ENCODE measurements at regions not wholly inside any gene's neighbourhood (a gene's known extent, or its start where the extent isn't known, plus 50 kb on each side); places are given as distances from the start of the nearest gene placed in this dataset.
"Not testable (repeated sequence)": the region's sequence is repeated elsewhere in the genome, so short reads cannot be mapped to it uniquely, and the experiment has no call there.

DNA sequence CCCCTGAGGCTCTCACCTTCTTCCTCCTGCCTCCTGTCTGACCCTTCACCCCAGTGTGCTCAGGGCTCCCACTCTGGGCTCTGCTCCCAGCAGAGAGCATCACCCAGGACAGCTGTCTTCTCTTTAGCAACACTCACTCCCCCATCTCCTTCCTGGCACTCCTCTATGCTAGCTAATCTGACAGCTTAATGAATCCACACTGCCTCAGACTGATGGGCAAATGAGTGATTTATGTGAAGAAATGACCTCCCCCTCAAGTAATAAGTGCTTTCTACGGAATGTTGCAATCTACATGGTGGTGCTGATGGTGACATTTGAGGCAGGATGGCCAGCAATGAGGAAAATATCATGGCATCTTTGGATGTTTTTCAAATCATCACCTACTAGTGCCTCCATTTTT, 83.6 kb downstream of the LSM3 start:
- no CpG with 5 or more reads among the region's 1 CpG for WGBS, 2 experiments (ENCODE audit: insufficient coverage in 2 of 2)
- H3K4me3 ChIP-seq (ENCODE audit: extremely low read depth, insufficient read depth, low read length, poor library complexity, severe bottlenecking), result no peak overlapping the region
- H3K4me1 ChIP-seq (ENCODE audit: control insufficient read depth, insufficient read depth, low read length, poor library complexity, severe bottlenecking), result peaks cover 4% of the 10 kb centered on the region
- H3K36me3 ChIP-seq (ENCODE audit: control insufficient read depth, insufficient read depth, low read length), result no peaks in the 10 kb centered on the region
- no peaks in the 10 kb centered on the region for H3K9me3 ChIP-seq (ENCODE audit: control insufficient read depth, low read length)
- no peak overlapping the region for H3K27ac ChIP-seq (ENCODE audit: low read depth, low read length, severe bottlenecking)

DNA sequence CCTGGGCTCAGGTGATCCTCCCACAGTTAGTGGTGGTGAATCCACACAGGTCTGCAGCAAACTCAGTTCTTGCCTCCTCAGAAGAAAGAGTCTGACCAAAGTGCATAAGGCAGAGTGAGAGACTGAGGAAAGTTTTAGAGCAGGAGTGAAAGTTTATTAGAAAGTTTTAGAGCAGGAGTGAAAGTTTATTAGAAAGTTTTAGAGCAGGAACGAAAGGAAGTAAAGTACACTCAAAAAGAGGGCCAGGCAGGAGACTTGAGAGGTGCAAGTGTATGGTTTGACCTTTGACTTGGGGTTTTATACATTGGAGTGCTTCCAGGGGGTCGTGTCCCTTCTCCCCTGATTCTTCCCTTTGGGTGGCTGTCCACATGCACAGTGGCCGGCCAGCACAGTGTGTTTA, 84.2 kb downstream of the LSM3 start:
- H3K27ac ChIP-seq (ENCODE audit: low read depth, low read length, severe bottlenecking), result no peak overlapping the region
- 78 to 84% methylated on average over 2 to 3 of the region's 3 CpGs for WGBS, 2 experiments (ENCODE audit: insufficient coverage in 2 of 2)

DNA sequence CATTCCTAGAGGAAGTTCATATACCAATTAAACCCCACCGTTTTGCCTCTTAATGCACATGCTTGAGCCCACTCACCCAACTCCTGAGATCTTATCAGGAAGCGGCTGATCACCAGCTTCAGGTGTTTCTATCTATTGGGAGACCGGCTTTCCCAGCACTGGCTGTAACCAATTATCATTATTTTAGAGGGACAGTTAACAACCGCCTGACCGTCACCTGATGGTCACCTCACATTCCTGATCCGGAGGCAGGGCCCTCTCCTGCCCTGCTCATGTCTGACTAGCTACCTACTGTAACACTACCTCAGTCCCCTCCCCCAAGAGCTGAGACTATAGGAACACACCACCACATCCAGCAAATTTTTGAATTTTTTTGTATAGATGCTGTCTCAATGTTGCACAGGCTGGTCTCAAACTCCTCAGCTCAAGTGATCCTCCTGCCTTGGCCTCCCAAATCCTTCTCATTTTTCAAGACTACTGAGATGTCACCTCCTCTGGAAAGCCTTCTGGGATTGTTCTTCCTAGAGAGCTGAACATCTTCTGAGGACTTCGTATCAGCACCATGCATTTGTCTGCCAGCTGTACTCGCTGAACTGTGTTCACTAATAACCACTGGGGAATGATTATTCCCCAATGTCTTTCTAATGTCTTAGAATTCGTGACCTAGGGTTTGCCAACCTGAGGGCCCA, 84.8 kb downstream of the LSM3 start:
- H3K27ac ChIP-seq (ENCODE audit: low read depth, low read length, severe bottlenecking), result no peak overlapping the region
- H3K36me3 ChIP-seq (ENCODE audit: control insufficient read depth, insufficient read depth, low read length), result no peaks in the 10 kb centered on the region
- WGBS, 2 experiments (ENCODE audit: insufficient coverage in 2 of 2), result 95 to 96% methylated on average over 7 to 9 of the region's 9 CpGs

More for the DNA sequence above, 84.2 kb downstream of the LSM3 start:
- no peaks in the 10 kb centered on the region for H3K36me3 ChIP-seq (ENCODE audit: control insufficient read depth, insufficient read depth, low read length)
- no peak overlapping the region for H3K4me3 ChIP-seq (ENCODE audit: extremely low read depth, insufficient read depth, low read length, poor library complexity, severe bottlenecking)
- H3K4me1 ChIP-seq (ENCODE audit: control insufficient read depth, insufficient read depth, low read length, poor library complexity, severe bottlenecking), result peaks cover 4% of the 10 kb centered on the region
- H3K9me3 ChIP-seq (ENCODE audit: control insufficient read depth, low read length), result no peaks in the 10 kb centered on the region

DNA sequence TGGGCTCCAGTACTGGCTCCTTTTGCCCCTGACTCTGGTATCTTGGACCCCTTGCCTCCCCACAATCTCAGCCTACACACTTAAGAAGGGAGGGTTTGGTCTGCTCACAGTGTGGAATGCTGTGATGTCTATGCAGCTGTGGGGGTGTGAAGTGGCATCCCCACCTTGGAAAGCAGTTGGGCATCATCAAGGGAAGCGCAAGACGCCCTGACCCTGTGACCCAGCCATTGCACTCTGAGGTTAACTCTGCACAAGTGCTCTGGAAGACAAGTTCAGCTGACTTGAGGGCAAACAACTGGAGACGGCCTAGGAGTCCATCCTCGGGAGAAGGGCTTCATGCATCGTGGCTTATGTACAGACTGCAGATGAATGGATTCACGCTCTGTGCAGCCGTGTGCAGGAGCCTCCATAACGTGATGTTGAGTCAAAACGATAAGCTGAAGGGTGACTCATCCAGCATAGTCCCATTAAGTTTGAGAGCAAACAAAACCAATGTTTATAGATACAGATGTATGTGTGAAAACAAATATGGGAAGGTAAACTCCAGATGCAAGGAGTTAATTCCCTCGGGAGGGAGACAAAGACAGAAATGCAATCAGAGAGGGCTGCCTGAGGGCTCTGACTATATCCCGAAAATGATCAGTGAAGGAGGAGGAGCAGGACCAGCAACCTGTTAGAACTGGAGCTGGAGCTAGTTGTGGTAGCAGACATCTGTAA, 86.8 kb downstream of the LSM3 start:
- Histone ChIP-seq H3K36me3 (ENCODE audit: control insufficient read depth, insufficient read depth, low read length) (no peaks in the 10 kb centered on the region), H3K27ac (ENCODE audit: low read depth, low read length, severe bottlenecking) (no peak overlapping the region), H3K9me3 (ENCODE audit: control insufficient read depth, low read length) (no peaks in the 10 kb centered on the region), H3K4me3 (ENCODE audit: extremely low read depth, insufficient read depth, low read length, poor library complexity, severe bottlenecking) (no peak overlapping the region), H3K4me1 (ENCODE audit: control insufficient read depth, insufficient read depth, low read length, poor library complexity, severe bottlenecking) (peaks cover 4% of the 10 kb centered on the region)
- WGBS, 2 experiments (ENCODE audit: insufficient coverage in 2 of 2), result 90 to 92% methylated on average over 10 to 11 of the region's 11 CpGs

More for the DNA sequence above, 84.8 kb downstream of the LSM3 start:
- peaks cover 4% of the 10 kb centered on the region for H3K4me1 ChIP-seq (ENCODE audit: control insufficient read depth, insufficient read depth, low read length, poor library complexity, severe bottlenecking)
- H3K4me3 ChIP-seq (ENCODE audit: extremely low read depth, insufficient read depth, low read length, poor library complexity, severe bottlenecking), result no peak overlapping the region
- no peaks in the 10 kb centered on the region for H3K9me3 ChIP-seq (ENCODE audit: control insufficient read depth, low read length)

DNA sequence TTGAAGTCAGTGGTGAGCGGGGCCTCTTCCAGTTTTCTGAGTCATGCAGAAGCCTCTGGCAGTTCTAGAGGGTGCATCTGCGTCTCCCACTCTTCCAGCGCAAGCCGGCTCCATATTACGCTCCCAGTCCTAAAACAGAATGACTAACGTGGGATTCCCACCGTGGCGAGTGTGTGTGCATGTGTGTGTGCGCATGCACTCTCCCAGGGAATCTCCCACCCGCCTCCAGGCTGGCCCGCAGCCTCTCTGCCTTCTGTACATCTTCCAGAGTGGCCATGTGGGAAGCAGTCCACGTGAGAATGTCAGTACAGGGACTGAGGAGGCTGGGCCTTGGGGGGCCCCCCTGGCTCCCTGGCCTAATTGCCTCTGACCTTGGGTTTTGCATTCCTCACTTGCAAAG, 87.7 kb downstream of the LSM3 start:
- 91 to 92% methylated on average over 9 to 11 of the region's 12 CpGs for WGBS, 2 experiments (ENCODE audit: insufficient coverage in 2 of 2)
- H3K4me3 ChIP-seq (ENCODE audit: extremely low read depth, insufficient read depth, low read length, poor library complexity, severe bottlenecking), result no peak overlapping the region
- no peaks in the 10 kb centered on the region for H3K36me3 ChIP-seq (ENCODE audit: control insufficient read depth, insufficient read depth, low read length)
- no peak overlapping the region for H3K27ac ChIP-seq (ENCODE audit: low read depth, low read length, severe bottlenecking)
- no peaks in the 10 kb centered on the region for H3K9me3 ChIP-seq (ENCODE audit: control insufficient read depth, low read length)
- peaks cover 4% of the 10 kb centered on the region for H3K4me1 ChIP-seq (ENCODE audit: control insufficient read depth, insufficient read depth, low read length, poor library complexity, severe bottlenecking)

- 88 to 93% methylated on average over 4 to 5 of the region's 5 CpGs for WGBS, 2 experiments (ENCODE audit: insufficient coverage in 2 of 2)
- H3K4me3 ChIP-seq (ENCODE audit: extremely low read depth, insufficient read depth, low read length, poor library complexity, severe bottlenecking), result no peak overlapping the region
- H3K4me1 ChIP-seq (ENCODE audit: control insufficient read depth, insufficient read depth, low read length, poor library complexity, severe bottlenecking), result peaks cover 4% of the 10 kb centered on the region
- H3K27ac ChIP-seq (ENCODE audit: low read depth, low read length, severe bottlenecking), result no peak overlapping the region
- no peaks in the 10 kb centered on the region for H3K9me3 ChIP-seq (ENCODE audit: control insufficient read depth, low read length)
- no peaks in the 10 kb centered on the region for H3K36me3 ChIP-seq (ENCODE audit: control insufficient read depth, insufficient read depth, low read length)
Observed at GRCh38 chr3:14267976-14268375, 89.4 kb downstream of the LSM3 start.

GRCh38 chr3:14268897-14269296, 90.3 kb downstream of the LSM3 start:
- Histone ChIP-seq H3K36me3 (ENCODE audit: control insufficient read depth, insufficient read depth, low read length) (no peaks in the 10 kb centered on the region), H3K9me3 (ENCODE audit: control insufficient read depth, low read length) (no peaks in the 10 kb centered on the region), H3K4me1 (ENCODE audit: control insufficient read depth, insufficient read depth, low read length, poor library complexity, severe bottlenecking) (peaks cover 10% of the 10 kb centered on the region), H3K27ac (ENCODE audit: low read depth, low read length, severe bottlenecking) (no peak overlapping the region), H3K4me3 (ENCODE audit: extremely low read depth, insufficient read depth, low read length, poor library complexity, severe bottlenecking) (no peak overlapping the region)
- 94 to 100% methylated on average over 1 of the region's 1 CpG for WGBS, 2 experiments (ENCODE audit: insufficient coverage in 2 of 2)

- not testable (repeated sequence) for H3K27ac ChIP-seq (ENCODE audit: low read depth, low read length, severe bottlenecking); H3K9me3 ChIP-seq (ENCODE audit: control insufficient read depth, low read length)
- 59 to 69% methylated on average over 11 to 12 of the region's 15 CpGs for WGBS, 2 experiments (ENCODE audit: insufficient coverage in 2 of 2)
Observed at GRCh38 chr3:14272041-14272958, 93.7 kb downstream of the LSM3 start.

GRCh38 chr3:14272959-14273560, 94.4 kb downstream of the LSM3 start:
- H3K36me3 ChIP-seq (ENCODE audit: control insufficient read depth, insufficient read depth, low read length); H3K9me3 ChIP-seq (ENCODE audit: control insufficient read depth, low read length); H3K4me3 ChIP-seq (ENCODE audit: extremely low read depth, insufficient read depth, low read length, poor library complexity, severe bottlenecking): not testable (repeated sequence)
- Histone ChIP-seq H3K27ac (ENCODE audit: low read depth, low read length, severe bottlenecking) (peak overlapping the region; percentile 16), H3K4me1 (ENCODE audit: control insufficient read depth, insufficient read depth, low read length, poor library complexity, severe bottlenecking) (peaks cover 10% of the 10 kb centered on the region)
- 20 to 33% methylated on average over 2 of the region's 7 CpGs for WGBS, 2 experiments (ENCODE audit: insufficient coverage in 2 of 2)

More at GRCh38 chr3:14272041-14272958, 93.7 kb downstream of the LSM3 start:
- H3K4me3 ChIP-seq (ENCODE audit: extremely low read depth, insufficient read depth, low read length, poor library complexity, severe bottlenecking); H3K36me3 ChIP-seq (ENCODE audit: control insufficient read depth, insufficient read depth, low read length): not testable (repeated sequence)
- peaks cover 10% of the 10 kb centered on the region for H3K4me1 ChIP-seq (ENCODE audit: control insufficient read depth, insufficient read depth, low read length, poor library complexity, severe bottlenecking)

GRCh38 chr3:14273901-14274611, 95.4 kb downstream of the LSM3 start:
- Histone ChIP-seq H3K27ac (ENCODE audit: low read depth, low read length, severe bottlenecking) (peak overlapping the region; percentile 16), H3K9me3 (ENCODE audit: control insufficient read depth, low read length) (no peaks in the 10 kb centered on the region), H3K36me3 (ENCODE audit: control insufficient read depth, insufficient read depth, low read length) (no peaks in the 10 kb centered on the region), H3K4me3 (ENCODE audit: extremely low read depth, insufficient read depth, low read length, poor library complexity, severe bottlenecking) (no peak overlapping the region), H3K4me1 (ENCODE audit: control insufficient read depth, insufficient read depth, low read length, poor library complexity, severe bottlenecking) (peaks cover 16% of the 10 kb centered on the region)
- WGBS, 2 experiments (ENCODE audit: insufficient coverage in 2 of 2), result 70 to 78% methylated on average over 8 of the region's 9 CpGs

Data from mesodermal cell (in vitro differentiated cells).